Fibroblast of lung (primary cell): ENCODE measurements at regions not wholly inside any gene's neighbourhood (a gene's known extent, or its start where the extent isn't known, plus 50 kb on each side); places are given as distances from the start of the nearest gene placed in this dataset.
A peak's percentile ranks its signal among the peaks of the same experiment; 100 is the strongest.

Experiments
- DNase-seq, 2 donors: peaks; one replicate each; pipeline versions ENCODE4 v3.0.0 to v3.0.0-alpha.2; 2010; ENCODE audit warnings: low read depth in 2 of 2
- H2AFZ ChIP-seq: 2 replicates; pipeline ENCODE4 v1.5.1; 2012; ENCODE audit warnings: low read length, control low read depth, inconsistent platforms
- H3K27ac ChIP-seq: 2 replicates; pipeline ENCODE4 v1.5.1; 2011; ENCODE audit warnings: low read length, control low read depth; ENCODE audit not compliant: insufficient read depth
- H3K27me3 ChIP-seq: 2 replicates; pipeline ENCODE4 v1.5.1; 2011; ENCODE audit warnings: mild to moderate bottlenecking, low read length; ENCODE audit not compliant: control insufficient read depth, insufficient read depth
- H3K36me3 ChIP-seq: 2 replicates; pipeline ENCODE4 v1.5.1; 2011; ENCODE audit warnings: low read length; ENCODE audit not compliant: control insufficient read depth, insufficient read depth
- H3K4me1 ChIP-seq: 2 replicates; pipeline ENCODE4 v1.5.1; 2011; ENCODE audit warnings: low read length; ENCODE audit not compliant: control insufficient read depth, insufficient read depth; ENCODE audit errors: extremely low read depth
- H3K4me2 ChIP-seq: 2 replicates; pipeline ENCODE4 v1.5.1; 2011; ENCODE audit warnings: low read length, control low read depth; ENCODE audit not compliant: insufficient read depth; ENCODE audit errors: extremely low read depth
- H3K4me3 ChIP-seq, 4 experiments: fragments of 200-600 bp in 1 of 4; sonication (generic) in 1 of 4; replicated peaks in 1 of 4; 2 replicates each; pipeline ENCODE4 v1.5.1; 2011 to 2016; ENCODE audit warnings: low read length in 4 of 4, low read depth in 3 of 4, mild to moderate bottlenecking in 3 of 4, control low read depth in 2 of 4, inconsistent platforms in 1 of 4, mixed read lengths in 1 of 4; ENCODE audit not compliant: insufficient read depth in 1 of 4; ENCODE audit errors: control extremely low read depth in 1 of 4
- H3K79me2 ChIP-seq: 2 replicates; pipeline ENCODE4 v1.5.1; 2012; ENCODE audit warnings: mild to moderate bottlenecking, low read length, inconsistent platforms; ENCODE audit not compliant: control insufficient read depth, insufficient read depth
- H3K9ac ChIP-seq: 2 replicates; pipeline ENCODE4 v1.5.1; 2011; ENCODE audit warnings: mild to moderate bottlenecking, low read length, control low read depth; ENCODE audit not compliant: insufficient read depth
- H3K9me3 ChIP-seq: 2 replicates; pipeline ENCODE4 v1.5.1; 2012; ENCODE audit warnings: low read depth, low read length; ENCODE audit not compliant: control insufficient read depth, insufficient read depth
- H4K20me1 ChIP-seq: 2 replicates; pipeline ENCODE4 v1.5.1; 2011; ENCODE audit warnings: low read length; ENCODE audit not compliant: control insufficient read depth, insufficient read depth; ENCODE audit errors: extremely low read depth
- CTCF ChIP-seq, 2 donors: IDR thresholded peaks in 1 of 2; conservative IDR thresholded peaks in 1 of 2; 1 replicate in 1 of 2; 2 replicates in 1 of 2; pipeline ENCODE4 v1.5.1; 2011 to 2012; ENCODE audit warnings: low read length in 2 of 2, control low read depth in 1 of 2, inconsistent platforms in 1 of 2, low read depth in 1 of 2, mild to moderate bottlenecking in 1 of 2
- EZH2 ChIP-seq: IDR thresholded peaks from 2 replicates; pipeline ENCODE4 v1.5.1; 2012; ENCODE audit warnings: low read length, control low read depth, mild to moderate bottlenecking; ENCODE audit errors: missing control alignments

GRCh38 chr5:82821846-82822633 is 255.2 kb downstream of the TMEM167A start:
- Histone ChIP-seq H3K4me3 (no peak overlapping the region), H3K9ac (no peak overlapping the region), H3K79me2 (no peaks in the 10 kb centered on the region), H3K4me1 (no peaks in the 10 kb centered on the region), H2AFZ (no peak overlapping the region), H3K27ac (no peak overlapping the region), H4K20me1 (no peaks in the 10 kb centered on the region), H3K36me3 (no peaks in the 10 kb centered on the region), H3K27me3 (no peaks in the 10 kb centered on the region), H3K9me3 (no peaks in the 10 kb centered on the region), H3K4me2 (no peak overlapping the region)
- no peak for TF ChIP-seq EZH2
- no peak for TF ChIP-seq CTCF (conservative IDR thresholded peaks at IDR 0.05 in 1 of 2, IDR thresholded peaks at IDR 0.05 in 1 of 2; ENCODE audit: low read depth in 1 of 2, low read length in 2 of 2)
- DNase-seq, result peak in 1 of 2 donors; percentile 34

- no peak overlapping the region for H3K4me2 ChIP-seq
- no peaks in the 10 kb centered on the region for H3K36me3 ChIP-seq
- H3K9ac ChIP-seq, result no peak overlapping the region
- no peaks in the 10 kb centered on the region for H3K27me3 ChIP-seq
- no peak overlapping the region for H2AFZ ChIP-seq
- H3K4me3 ChIP-seq, result no peak overlapping the region
- H4K20me1 ChIP-seq, result no peaks in the 10 kb centered on the region
- no peak for DNase-seq
- H3K79me2 ChIP-seq, result no peaks in the 10 kb centered on the region
- no peaks in the 10 kb centered on the region for H3K4me1 ChIP-seq
- TF ChIP-seq EZH2 (no peak), CTCF (conservative IDR thresholded peaks at IDR 0.05 in 1 of 2, IDR thresholded peaks at IDR 0.05 in 1 of 2; ENCODE audit: low read depth in 1 of 2, low read length in 2 of 2) (no peak)
- no peaks in the 10 kb centered on the region for H3K9me3 ChIP-seq
- H3K27ac ChIP-seq, result no peak overlapping the region
These were observed 256.0 kb downstream of the TMEM167A start for GRCh38 chr5:82820961-82821845.

GRCh38 chr5:82820188-82820587 is 257.0 kb downstream of the TMEM167A start:
- no peaks in the 10 kb centered on the region for H3K4me1 ChIP-seq
- DNase-seq, result no peak
- TF ChIP-seq EZH2 (no peak), CTCF (conservative IDR thresholded peaks at IDR 0.05 in 1 of 2, IDR thresholded peaks at IDR 0.05 in 1 of 2; ENCODE audit: low read depth in 1 of 2, low read length in 2 of 2) (no peak)
- H4K20me1 ChIP-seq, result no peaks in the 10 kb centered on the region
- no peaks in the 10 kb centered on the region for H3K27me3 ChIP-seq
- H2AFZ ChIP-seq, result no peak overlapping the region
- no peak overlapping the region for H3K9ac ChIP-seq
- H3K9me3 ChIP-seq, result no peaks in the 10 kb centered on the region
- H3K4me2 ChIP-seq, result no peak overlapping the region
- no peak overlapping the region for H3K4me3 ChIP-seq
- no peak overlapping the region for H3K27ac ChIP-seq
- H3K36me3 ChIP-seq, result no peaks in the 10 kb centered on the region
- H3K79me2 ChIP-seq, result no peaks in the 10 kb centered on the region
